Muscle of leg (tissue), 3 donors: ENCODE measurements at regions not wholly inside any gene's neighbourhood (a gene's known extent, or its start where the extent isn't known, plus 50 kb on each side); places are given as distances from the start of the nearest gene placed in this dataset.

Source experiments
- DNase-seq: peaks from one replicate; pipeline ENCODE4 v3.0.0; 2013
- H3K27ac ChIP-seq: one replicate; pipeline ENCODE4 v1.5.1; 2013; ENCODE audit warnings: mild to moderate bottlenecking, low read length, control low read depth
- H3K27me3 ChIP-seq: one replicate; pipeline ENCODE4 v1.6.1; 2013; ENCODE audit warnings: low read length; ENCODE audit not compliant: control insufficient read depth, insufficient read depth
- H3K36me3 ChIP-seq: one replicate; pipeline ENCODE4 v1.6.1; 2013; ENCODE audit warnings: low read length; ENCODE audit not compliant: control insufficient read depth, insufficient read depth
- H3K4me1 ChIP-seq: one replicate; pipeline ENCODE4 v1.6.1; 2013; ENCODE audit warnings: low read length; ENCODE audit not compliant: control insufficient read depth, insufficient read depth
- H3K4me3 ChIP-seq: one replicate; pipeline ENCODE4 v1.5.1; 2013; ENCODE audit warnings: low read length, control low read depth
- H3K9me3 ChIP-seq: replicated peaks from 2 replicates; pipeline ENCODE4 v1.6.1; 2013; ENCODE audit warnings: low read depth, low read length; ENCODE audit not compliant: control insufficient read depth
- WGBS: methylation state at CpG from one replicate; pipeline ENCODE4 v1.1.5; 2013; ENCODE audit warnings: missing lambda C conversion rate; ENCODE audit not compliant: insufficient coverage; 5-methylcytosine and 5-hydroxymethylcytosine counted together

DNA sequence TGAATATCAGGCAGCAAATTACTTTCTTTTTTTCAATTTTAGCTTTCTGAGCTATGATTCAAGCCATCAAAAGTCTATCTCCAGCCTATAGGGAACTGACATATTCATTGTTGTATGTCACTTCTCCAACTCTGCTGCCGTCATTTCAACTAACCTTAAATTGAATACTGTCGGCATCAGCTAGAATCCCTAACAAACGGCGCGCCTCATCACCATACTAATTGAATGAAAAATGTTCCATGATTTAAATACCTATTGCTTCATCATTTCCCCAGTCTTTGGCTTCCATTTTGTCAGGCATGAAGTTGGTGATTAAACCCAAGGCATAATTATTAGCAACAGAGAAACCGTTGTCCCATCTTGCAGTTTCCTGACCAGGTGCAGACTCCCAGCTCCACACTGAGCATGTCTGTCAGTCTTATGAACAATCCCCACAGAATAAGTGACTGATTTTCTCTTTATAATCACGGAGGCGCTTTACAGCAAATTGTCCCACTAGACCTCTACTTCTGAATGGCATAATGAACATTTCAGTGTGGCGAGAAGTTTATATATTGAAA lies 83.5 kb upstream of the NPY start:
- DNase-seq, result no peak
- Histone ChIP-seq H3K27ac (no peak overlapping the region), H3K4me3 (no peak overlapping the region), H3K9me3 (no peaks in the 10 kb centered on the region), H3K4me1 (no peaks in the 10 kb centered on the region), H3K36me3 (no peaks in the 10 kb centered on the region), H3K27me3 (no peaks in the 10 kb centered on the region)
- WGBS, result 57% methylated on average over 1 of the region's 9 CpGs

DNA sequence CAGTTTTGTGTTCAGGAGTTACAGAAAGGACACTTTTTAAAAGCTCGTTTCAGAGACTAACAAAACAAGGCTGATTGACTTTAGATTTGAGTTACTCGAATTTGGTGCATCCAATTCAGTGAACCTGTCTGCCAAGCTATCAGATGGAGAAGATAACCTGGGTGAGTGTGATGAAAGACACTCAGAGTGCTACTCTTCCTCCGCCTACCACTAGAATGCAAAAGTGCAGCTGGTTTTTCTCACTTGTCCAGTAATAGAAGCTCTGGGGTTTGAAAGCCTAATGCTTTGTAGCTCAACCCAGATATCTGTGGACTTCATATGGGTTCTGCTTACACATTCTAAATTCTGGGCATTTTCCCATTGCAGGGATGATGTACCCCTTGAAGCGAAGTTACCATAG lies 82.8 kb upstream of the NPY start:
- Histone ChIP-seq H3K9me3 (no peaks in the 10 kb centered on the region), H3K4me3 (no peak overlapping the region), H3K27me3 (no peaks in the 10 kb centered on the region), H3K36me3 (no peaks in the 10 kb centered on the region), H3K4me1 (no peaks in the 10 kb centered on the region), H3K27ac (no peak overlapping the region)
- DNase-seq, result no peak
- 80% methylated on average over 2 of the region's 4 CpGs for WGBS

DNA sequence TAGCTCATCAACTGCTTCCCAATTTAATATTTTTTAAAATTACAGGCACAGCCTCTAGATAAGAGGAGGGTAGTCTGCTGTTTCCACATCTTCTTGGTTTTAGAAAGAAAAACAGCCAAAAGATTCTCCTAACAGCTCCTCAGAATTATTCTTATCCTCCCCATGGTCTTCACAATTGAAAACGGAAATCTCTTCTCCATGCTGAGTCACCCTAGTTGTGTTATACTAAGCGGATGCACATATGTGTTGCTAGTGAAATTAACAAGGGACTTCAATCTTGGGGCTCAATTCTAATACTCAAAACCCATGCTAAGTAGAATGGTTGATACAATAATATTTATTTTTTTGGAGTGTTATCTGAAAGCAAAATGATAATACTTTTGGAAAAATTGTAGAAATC lies 71.9 kb upstream of the NPY start:
- no peaks in the 10 kb centered on the region for H3K27me3 ChIP-seq
- no peak overlapping the region for H3K4me3 ChIP-seq
- no peaks in the 10 kb centered on the region for H3K36me3 ChIP-seq
- no peaks in the 10 kb centered on the region for H3K4me1 ChIP-seq
- no peaks in the 10 kb centered on the region for H3K9me3 ChIP-seq
- no CpG with 5 or more reads among the region's 2 CpGs for WGBS
- H3K27ac ChIP-seq, result no peak overlapping the region
- DNase-seq, result no peak

DNA sequence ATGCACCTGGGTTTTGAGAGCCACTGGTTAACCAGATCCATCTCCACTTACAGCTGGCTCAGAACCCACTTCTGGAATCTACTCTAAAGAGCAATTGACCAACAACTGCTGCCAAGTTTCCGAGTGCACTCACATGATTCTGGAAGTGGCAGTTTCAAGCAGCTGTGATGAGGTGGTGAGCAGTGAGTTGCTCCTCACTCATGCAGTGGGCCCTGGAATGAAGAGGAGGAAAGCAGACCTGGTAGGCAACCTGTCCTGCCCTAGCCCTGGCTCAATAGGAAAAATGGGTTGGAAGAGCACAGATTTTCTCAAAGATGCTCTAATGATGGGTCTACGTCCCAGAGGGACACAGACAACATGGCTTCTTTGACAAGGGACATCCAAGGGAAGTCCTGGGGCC lies 70.7 kb upstream of the NPY start:
- Histone ChIP-seq H3K27ac (no peak overlapping the region), H3K4me3 (no peak overlapping the region), H3K36me3 (no peaks in the 10 kb centered on the region), H3K9me3 (no peaks in the 10 kb centered on the region), H3K4me1 (no peaks in the 10 kb centered on the region), H3K27me3 (no peaks in the 10 kb centered on the region)
- 27% methylated on average over 1 of the region's 2 CpGs for WGBS
- DNase-seq, result no peak

DNA sequence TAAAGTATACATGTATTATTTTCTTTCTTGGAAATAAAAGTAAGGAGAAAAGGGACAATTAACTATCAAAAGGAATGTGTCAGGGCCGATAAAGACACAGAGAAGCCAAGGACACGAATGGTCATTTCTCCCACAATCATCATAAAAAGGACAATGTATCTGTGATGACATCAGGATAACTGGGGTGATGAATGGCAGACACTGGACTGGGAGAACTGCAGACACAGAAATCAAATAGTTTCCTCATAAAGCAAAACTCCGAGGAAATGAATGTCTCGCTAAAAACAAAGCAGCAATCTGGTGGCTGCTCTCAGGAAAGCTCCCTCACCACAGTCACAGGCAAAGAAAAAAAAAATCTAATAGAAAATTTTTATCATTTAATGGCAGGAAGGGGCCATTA lies 69.3 kb upstream of the NPY start:
- Histone ChIP-seq H3K9me3 (no peaks in the 10 kb centered on the region), H3K36me3 (no peaks in the 10 kb centered on the region), H3K27me3 (no peaks in the 10 kb centered on the region), H3K27ac (no peak overlapping the region), H3K4me3 (no peak overlapping the region), H3K4me1 (no peaks in the 10 kb centered on the region)
- WGBS, result no CpG with 5 or more reads among the region's 4 CpGs
- DNase-seq, result peak; percentile 11

DNA sequence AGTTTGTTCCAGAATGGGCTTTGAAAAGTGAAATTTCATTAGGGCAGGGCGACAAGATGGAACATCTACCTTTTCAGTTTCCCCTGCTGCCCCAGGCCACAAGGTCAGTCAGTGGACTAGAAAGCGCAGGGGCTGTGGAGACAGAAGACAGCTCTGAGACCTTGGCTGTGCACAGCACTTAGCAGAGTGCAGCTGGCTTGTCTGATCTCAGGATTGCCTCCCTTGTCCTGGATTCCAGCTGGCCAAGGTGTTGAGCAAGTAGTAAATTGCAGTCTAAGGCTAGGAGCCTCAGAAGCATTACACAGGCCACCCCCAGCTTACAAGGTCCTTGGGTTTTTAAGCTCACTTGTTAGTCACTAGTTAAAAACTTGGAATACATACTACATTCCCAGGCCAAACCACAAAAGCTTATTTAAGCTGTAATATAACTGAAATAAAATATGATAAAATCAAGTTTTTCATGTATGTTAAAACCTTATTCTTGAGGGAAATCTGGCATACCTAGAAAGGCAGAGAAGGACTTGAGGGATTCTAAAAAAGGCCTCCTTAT lies 67.3 kb upstream of the NPY start:
- peak; percentile 51 for DNase-seq
- 52% methylated on average over 2 of the region's 2 CpGs for WGBS

DNA sequence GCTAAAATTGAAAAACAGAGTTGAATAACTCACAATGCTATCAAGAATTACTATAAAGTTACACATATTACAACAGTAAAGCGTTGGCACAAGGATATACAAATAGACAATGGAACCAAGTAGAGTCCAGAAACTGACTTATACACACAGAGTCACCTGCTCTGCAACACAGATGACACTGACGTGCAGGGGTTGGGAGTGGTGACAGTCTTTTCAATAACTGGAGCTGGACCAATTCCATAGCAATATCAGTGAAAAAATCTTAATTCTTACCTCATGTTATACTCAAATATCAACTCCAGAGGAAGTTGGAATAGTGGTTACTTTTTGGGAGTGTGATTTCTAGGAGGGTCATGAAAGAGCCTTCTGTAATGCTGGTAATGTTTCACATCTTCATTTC lies 62.5 kb upstream of the NPY start:
- no CpG with 5 or more reads among the region's 2 CpGs for WGBS
- DNase-seq, result no peak
- peaks cover 4% of the 10 kb centered on the region for H3K9me3 ChIP-seq
- no peak overlapping the region for H3K4me3 ChIP-seq
- H3K36me3 ChIP-seq, result no peaks in the 10 kb centered on the region
- H3K4me1 ChIP-seq, result no peaks in the 10 kb centered on the region
- H3K27ac ChIP-seq, result no peak overlapping the region
- H3K27me3 ChIP-seq, result no peaks in the 10 kb centered on the region

More for the DNA sequence above, 67.3 kb upstream of the NPY start:
- no peak overlapping the region for H3K27ac ChIP-seq
- H3K36me3 ChIP-seq, result no peaks in the 10 kb centered on the region
- H3K4me1 ChIP-seq, result no peaks in the 10 kb centered on the region
- H3K4me3 ChIP-seq, result no peak overlapping the region
- no peaks in the 10 kb centered on the region for H3K27me3 ChIP-seq
- no peaks in the 10 kb centered on the region for H3K9me3 ChIP-seq

DNA sequence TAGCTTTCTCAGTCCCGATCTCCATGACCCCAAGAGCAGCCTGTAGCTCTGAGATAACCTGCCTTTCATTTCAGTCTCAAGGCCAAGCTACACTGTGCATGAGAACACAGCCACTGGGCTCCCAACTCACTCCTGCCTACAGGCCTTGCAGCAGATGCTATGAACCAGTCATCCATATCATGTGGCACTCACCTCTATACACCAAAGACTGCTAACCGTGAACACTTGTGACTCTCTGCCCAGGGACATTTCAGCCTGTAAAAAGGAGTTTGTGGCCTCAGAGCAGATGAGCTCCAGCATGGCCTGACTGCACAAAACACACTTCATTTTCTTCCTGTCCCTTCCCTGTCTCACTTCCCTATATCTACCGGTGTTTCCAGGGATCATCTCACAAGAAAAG lies 56.9 kb upstream of the NPY start:
- 80% methylated on average over 2 of the region's 3 CpGs for WGBS
- H3K36me3 ChIP-seq, result no peaks in the 10 kb centered on the region
- H3K9me3 ChIP-seq, result peaks cover 4% of the 10 kb centered on the region
- no peak overlapping the region for H3K4me3 ChIP-seq
- no peak for DNase-seq
- no peaks in the 10 kb centered on the region for H3K27me3 ChIP-seq
- no peaks in the 10 kb centered on the region for H3K4me1 ChIP-seq
- no peak overlapping the region for H3K27ac ChIP-seq

DNA sequence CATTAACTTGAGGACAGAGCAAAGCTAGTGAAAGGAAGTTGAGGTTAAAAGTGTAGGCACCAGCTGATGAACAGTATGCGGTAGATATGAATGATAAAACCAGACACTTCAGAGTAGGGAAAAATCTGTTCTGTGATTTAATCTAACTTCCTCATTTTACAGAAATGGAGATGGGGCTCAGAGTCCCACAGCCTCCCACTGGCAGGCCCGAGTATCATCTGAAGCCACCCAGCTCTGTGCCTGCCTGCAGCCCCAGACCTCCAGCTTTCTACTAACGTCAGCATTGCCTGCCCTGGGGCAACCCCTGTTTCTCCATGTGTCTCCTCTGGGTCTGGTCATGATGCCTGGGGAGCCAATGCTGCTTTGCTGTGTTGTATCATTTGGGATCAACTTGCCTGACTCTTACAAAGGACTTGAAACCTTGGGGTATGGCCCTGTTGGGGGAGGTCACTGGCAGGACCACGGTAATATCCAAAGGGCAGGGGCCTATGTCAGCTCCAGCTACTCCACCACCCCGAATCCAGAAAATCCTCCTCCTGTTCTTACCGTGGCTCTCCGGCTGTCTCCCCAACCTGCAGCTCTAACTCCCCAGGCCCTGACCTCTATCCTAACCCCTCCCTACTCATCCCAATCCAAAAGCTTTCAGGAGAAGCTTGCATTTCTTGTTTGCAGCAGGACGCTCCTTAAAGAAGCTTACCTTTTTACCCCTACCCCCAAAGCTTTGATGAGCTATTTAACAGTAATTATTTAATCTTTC lies 56.2 kb upstream of the NPY start:
- peaks cover 4% of the 10 kb centered on the region for H3K9me3 ChIP-seq
- H3K4me3 ChIP-seq, result no peak overlapping the region
- H3K27ac ChIP-seq, result no peak overlapping the region
- 64% methylated on average over 4 of the region's 8 CpGs for WGBS
- H3K27me3 ChIP-seq, result no peaks in the 10 kb centered on the region
- no peaks in the 10 kb centered on the region for H3K36me3 ChIP-seq
- no peaks in the 10 kb centered on the region for H3K4me1 ChIP-seq
- no peak for DNase-seq

DNA sequence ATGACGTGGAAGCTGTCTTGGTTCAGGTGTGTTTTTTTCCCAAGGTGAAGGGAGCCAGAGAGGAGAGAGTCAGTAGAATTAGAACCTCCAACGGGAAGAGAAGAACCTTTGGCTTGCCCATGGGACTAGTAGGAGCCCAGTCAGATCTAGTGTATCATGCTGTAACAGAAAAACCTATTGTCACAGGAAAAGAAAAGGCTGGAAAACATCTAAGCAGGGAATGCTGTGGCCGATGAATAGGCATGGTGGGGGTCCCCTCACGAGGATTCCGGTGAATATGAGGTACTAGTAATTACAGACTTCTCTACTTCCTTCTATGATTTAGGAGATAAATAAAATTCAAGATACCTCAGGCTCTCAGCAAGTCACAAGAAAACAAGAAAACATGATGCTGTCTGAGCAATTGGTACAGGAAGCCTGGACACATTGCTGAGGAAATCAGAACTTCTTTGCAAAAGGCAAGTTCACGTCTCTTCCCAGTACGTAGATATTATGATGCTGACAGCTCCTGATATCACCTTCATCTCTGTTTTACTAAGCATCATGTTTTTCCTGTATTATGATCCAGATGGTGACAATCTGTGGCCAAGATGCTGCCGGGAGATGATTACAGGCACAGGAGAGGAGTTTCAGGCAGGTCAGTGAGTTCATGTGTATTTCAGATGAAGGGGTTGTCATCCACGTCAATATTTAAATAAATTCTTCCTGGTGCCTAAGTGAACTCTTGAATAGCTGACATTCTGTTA lies 54.3 kb upstream of the NPY start:
- no peaks in the 10 kb centered on the region for H3K9me3 ChIP-seq
- H3K4me1 ChIP-seq, result no peaks in the 10 kb centered on the region
- no peak overlapping the region for H3K4me3 ChIP-seq
- 40% methylated on average over 1 of the region's 9 CpGs for WGBS
- H3K27ac ChIP-seq, result no peak overlapping the region
- DNase-seq, result no peak
- H3K27me3 ChIP-seq, result no peaks in the 10 kb centered on the region
- no peaks in the 10 kb centered on the region for H3K36me3 ChIP-seq
